K562 (cell line): ENCODE measurements at regions not wholly inside any gene's neighbourhood (a gene's known extent, or its start where the extent isn't known, plus 50 kb on each side); places are given as distances from the start of the nearest gene placed in this dataset.

Experiments
- ATAC-seq: fragments of 200-7000 bp; cut with Tn5 transposase; 3 replicates; pipeline ENCODE4 v1.9.1; 2020; ENCODE audit warnings: moderate library complexity
- BruUV-seq: library from RNA; stranded (reverse); fragments of 400-500 nt; replicated peaks from 2 replicates; lab custom pipeline; 2021; lab: Mats Ljungman, UMichigan
- CTCF ChIA-PET: fragments of 300-600 bp; formaldehyde crosslinking; extraction: SDS; loops from one replicate; lab custom pipeline; 2021; ENCODE audit warnings: low intra/inter-chr PET ratio; lab: Yijun Ruan, JAX
- POLR2A ChIA-PET: fragments of 300-600, 350-650 bp; sonication (Branson Sonifier 250); formaldehyde crosslinking; extraction: SDS; loops from one replicate; lab custom pipeline; 2021; ENCODE audit warnings: antibody characterized with exemption, inconsistent platforms; lab: Yijun Ruan, JAX
- DNase-seq, 4 experiments: peaks; one replicate each; pipeline versions ENCODE4 v3.0.0 to v3.0.0-alpha.2; 2011 to 2018; ENCODE audit warnings: low spot score in 3 of 4, mixed read lengths in 3 of 4; ENCODE audit errors: extremely low read depth in 1 of 4
- FAIRE-seq: peaks from 2 replicates; lab custom pipeline; 2011; peaks lifted over from hg19 to GRCh38; lab: Jason Lieb, UNC
- H2AFZ ChIP-seq: 2 replicates; pipeline ENCODE4 v1.6.0; 2011; ENCODE audit warnings: low read depth, low read length, control low read depth, inconsistent platforms
- H3K27ac ChIP-seq: fragments of 200-600 bp; 3 replicates; pipeline ENCODE4 v1.8.0; 2011; ENCODE audit warnings: low read depth, mild to moderate bottlenecking, control low read depth, inconsistent platforms, low read length, moderate library complexity, mixed read lengths; ENCODE audit errors: extremely low read depth
- H3K27me3 ChIP-seq, 2 experiments: fragments of 300-600 bp in 1 of 2; 2 replicates in 1 of 2; 3 replicates in 1 of 2; pipeline versions ENCODE4 v1.6.0 to v1.8.0; 2011; ENCODE audit warnings: inconsistent platforms in 2 of 2, low read length in 2 of 2, mild to moderate bottlenecking in 1 of 2, mixed read lengths in 1 of 2, moderate library complexity in 1 of 2; ENCODE audit not compliant: control insufficient read depth in 2 of 2, insufficient read depth in 2 of 2
- H3K36me3 ChIP-seq: fragments of 300-600 bp; 3 replicates; pipeline ENCODE4 v1.8.0; 2011; ENCODE audit warnings: mild to moderate bottlenecking, low read length, inconsistent platforms; ENCODE audit not compliant: control insufficient read depth, insufficient read depth
- H3K4me1 ChIP-seq, 2 experiments: fragments of 200-600 bp in 1 of 2; replicated peaks in 1 of 2; 2 replicates in 1 of 2; 3 replicates in 1 of 2; pipeline versions ENCODE4 v1.5.1 to v1.8.0; 2011; ENCODE audit warnings: inconsistent platforms in 2 of 2, low read length in 2 of 2, mild to moderate bottlenecking in 1 of 2, mixed read lengths in 1 of 2, moderate library complexity in 1 of 2; ENCODE audit not compliant: control insufficient read depth in 2 of 2, insufficient read depth in 2 of 2
- H3K4me2 ChIP-seq: 2 replicates; pipeline ENCODE4 v1.6.1; 2011; ENCODE audit warnings: low read length, control low read depth, inconsistent platforms, mixed read lengths; ENCODE audit not compliant: insufficient read depth
- H3K4me3 ChIP-seq: fragments of 200-600 bp; sonication (generic), shearing (Covaris generic); 2 replicates; pipeline ENCODE4 v1.5.1; 2016; ENCODE audit warnings: control low read depth, inconsistent platforms
- H3K79me2 ChIP-seq: fragments of 200-600 bp; 3 replicates; pipeline ENCODE4 v1.8.0; 2011; ENCODE audit warnings: low read length, inconsistent platforms; ENCODE audit not compliant: control insufficient read depth, insufficient read depth
- H3K9ac ChIP-seq, 2 experiments: 2 replicates each; pipeline versions ENCODE4 v1.6.0 to v1.6.1; 2011; ENCODE audit warnings: low read depth in 2 of 2, low read length in 2 of 2, control low read depth in 1 of 2, inconsistent platforms in 1 of 2, mild to moderate bottlenecking in 1 of 2, mixed read lengths in 1 of 2; ENCODE audit not compliant: insufficient read depth in 1 of 2
- H3K9me1 ChIP-seq: one replicate; pipeline ENCODE4 v1.6.0; 2011; ENCODE audit warnings: inconsistent platforms, mild to moderate bottlenecking, low read length, moderate library complexity; ENCODE audit not compliant: control insufficient read depth, insufficient read depth
- H3K9me3 ChIP-seq: replicated peaks from 2 replicates; pipeline ENCODE4 v1.5.1; 2011; ENCODE audit warnings: low read depth, low read length, inconsistent platforms; ENCODE audit not compliant: control insufficient read depth, insufficient read depth
- H4K20me1 ChIP-seq: replicated peaks from 2 replicates; pipeline ENCODE4 v1.6.1; 2011; ENCODE audit warnings: low read length, inconsistent platforms, mixed read lengths; ENCODE audit not compliant: control insufficient read depth, insufficient read depth
- E2F3 ChIP-seq: fragments of 250-450 bp; sonication (Bioruptor Pico); IDR thresholded peaks from 2 replicates; pipeline ENCODE4 v1.4.0; 2020; ENCODE audit warnings: mild to moderate bottlenecking
- HDAC3 ChIP-seq: fragments of 450-650 bp; IDR thresholded peaks from 2 replicates; pipeline ENCODE4 v1.6.1; 2018; ENCODE audit warnings: borderline replicate concordance, mild to moderate bottlenecking, moderate library complexity; ENCODE audit not compliant: partially characterized antibody
- KLF6 ChIP-seq: fragments of 250-450 bp; sonication (Bioruptor Pico); IDR thresholded peaks from 2 replicates; pipeline ENCODE4 v1.4.0; 2020; ENCODE audit warnings: mild to moderate bottlenecking, moderate library complexity, borderline replicate concordance
- MAZ ChIP-seq, 2 experiments: fragments of 450-650 bp in 1 of 2; sonication (generic) in 1 of 2; formaldehyde crosslinking; IDR thresholded peaks in 1 of 2; conservative IDR thresholded peaks in 1 of 2; 2 replicates each; pipeline versions ENCODE4 v1.4.0 to v1.5.0; 2020; ENCODE audit warnings: mild to moderate bottlenecking in 1 of 2, missing genetic modification reagents in 1 of 2
- NCOA4 ChIP-seq: fragments of 450-650 bp; IDR thresholded peaks from 2 replicates; pipeline ENCODE4 v1.6.1; 2018; ENCODE audit warnings: mild to moderate bottlenecking; ENCODE audit not compliant: partially characterized antibody
- NFIC ChIP-seq: fragments of 450-650 bp; IDR thresholded peaks from 2 replicates; pipeline ENCODE4 v1.6.1; 2017; ENCODE audit warnings: mild to moderate bottlenecking, inconsistent platforms
- RAD51 ChIP-seq: fragments of 450-650 bp; IDR thresholded peaks from 2 replicates; pipeline ENCODE4 v1.7.1; 2016; ENCODE audit warnings: low read depth, mild to moderate bottlenecking, borderline replicate concordance
- RB1 ChIP-seq: fragments of 450-650 bp; IDR thresholded peaks from 2 replicates; pipeline ENCODE4 v1.6.1; 2017; ENCODE audit warnings: low read depth, mild to moderate bottlenecking
- RBM34 ChIP-seq: fragments of 200-400 bp; formaldehyde crosslinking; IDR thresholded peaks from 2 replicates; pipeline ENCODE4 v1.6.1; 2018; ENCODE audit warnings: low read length, borderline replicate concordance; ENCODE audit not compliant: insufficient read depth
- TFAM ChIP-seq: fragments of 250-450 bp; sonication (Bioruptor Pico); conservative IDR thresholded peaks from 2 replicates; pipeline ENCODE4 v1.5.0; 2021; ENCODE audit warnings: mild to moderate bottlenecking, moderate library complexity
- THRAP3 ChIP-seq: fragments of 450-650 bp; IDR thresholded peaks from 2 replicates; pipeline ENCODE4 v1.6.1; 2016; ENCODE audit warnings: mild to moderate bottlenecking, inconsistent platforms, borderline replicate concordance
- ZBTB8A ChIP-seq: fragments of 450-650 bp; IDR thresholded peaks from 2 replicates; pipeline ENCODE4 v1.6.1; 2018; ENCODE audit warnings: mild to moderate bottlenecking, moderate library complexity; ENCODE audit not compliant: partially characterized antibody
- ZNF174 ChIP-seq: fragments of 250-450 bp; sonication (Bioruptor Pico); IDR thresholded peaks from 2 replicates; pipeline ENCODE4 v1.4.0; 2020; ENCODE audit warnings: mild to moderate bottlenecking
- ZNF263 ChIP-seq: sonication (generic); formaldehyde crosslinking; IDR thresholded peaks from 2 replicates; pipeline ENCODE4 v1.8.0; 2022; ENCODE audit warnings: mild to moderate bottlenecking, missing genetic modification reagents, borderline replicate concordance
- ZNF282 ChIP-seq: sonication (generic); formaldehyde crosslinking; IDR thresholded peaks from 2 replicates; pipeline ENCODE4 v1.8.1; 2023; ENCODE audit warnings: missing genetic modification reagents
- ZNF444 ChIP-seq: fragments of 250-450 bp; sonication (Bioruptor Pico); IDR thresholded peaks from 2 replicates; pipeline ENCODE4 v1.4.0; 2020; ENCODE audit warnings: mild to moderate bottlenecking, moderate library complexity
- WGBS: fragments of 100-300 bp; shearing (Covaris generic); methylation state at CpG from one replicate; pipeline ENCODE4 v1.1.6; 2016; ENCODE audit warnings: low coverage, mixed read lengths; ENCODE audit not compliant: insufficient coverage; ENCODE audit errors: missing lambda C conversion rate; 5-methylcytosine and 5-hydroxymethylcytosine counted together
- in situ Hi-C: fragments of 300-500 bp; cut with MboI; formaldehyde crosslinking; loops from 4 replicates; pipeline ENCODE4 v1.15.0; 2018; ENCODE audit warnings: inconsistent platforms, mixed read lengths
- intact Hi-C: fragments of 100-400 bp; cut with micrococcal nuclease; formaldehyde crosslinking; loops from 2 replicates; pipeline ENCODE4 v1.14.2; 2022
- TF ChIP-seq, protein P1 (sequence below): fragments of 450-650 bp; conservative IDR thresholded peaks from 2 replicates; pipeline ENCODE4 v1.6.1; 2016; ENCODE audit warnings: missing genetic modification characterization, low read depth, mild to moderate bottlenecking, control low read depth, missing compliant biosample characterization

DNA sequence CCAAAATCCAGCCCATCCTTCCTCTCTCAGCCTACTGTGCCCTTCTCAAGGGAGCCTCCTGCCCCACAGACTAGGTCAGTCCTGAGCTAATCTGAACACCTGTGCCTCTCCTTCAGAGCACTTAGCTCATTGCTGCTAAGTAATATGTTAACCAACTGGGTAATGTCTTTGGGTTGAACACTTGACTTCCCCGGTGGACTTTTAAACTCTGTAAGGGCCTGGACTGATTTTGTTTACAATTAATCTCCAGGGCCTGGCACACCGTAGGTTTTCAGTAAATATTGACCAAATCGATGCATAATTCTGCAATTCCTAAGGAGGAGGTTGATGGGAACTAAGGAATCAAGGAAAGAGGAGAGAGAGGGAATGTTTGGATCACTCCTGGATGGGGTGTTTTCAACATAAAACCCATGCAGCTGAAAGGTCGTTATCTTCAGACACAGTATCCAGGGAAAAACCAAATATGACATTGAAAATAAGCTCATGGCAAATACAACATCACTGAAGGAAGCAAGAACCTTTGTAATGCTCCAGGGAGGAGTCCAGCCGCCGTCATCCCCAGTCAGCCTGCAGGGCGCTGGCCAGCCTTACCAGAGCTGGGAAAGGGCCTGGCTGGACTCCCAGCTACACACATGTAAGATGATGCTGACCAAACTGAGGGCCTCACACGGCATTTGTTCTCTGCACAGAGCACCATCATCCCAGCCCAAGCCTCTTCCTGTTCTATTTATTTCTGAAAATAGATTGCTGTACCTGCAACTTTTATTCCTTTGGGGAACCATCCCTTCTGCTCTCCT lies 166.3 kb downstream of the C5orf15 start:
- no peak for FAIRE-seq
- no peak overlapping the region for H2AFZ ChIP-seq
- H3K4me1 ChIP-seq: no peaks in the 10 kb centered on the region
- intact Hi-C loops (no loop called here), in situ Hi-C loops (no loop called here)
- no peaks in the 10 kb centered on the region; the same call in 1 of the 2 replicates for H4K20me1 ChIP-seq
- no peak overlapping the region for H3K9ac ChIP-seq
- ChIA-PET CTCF (no interaction called here), POLR2A (interaction anchor here (0.6 to 0.7 kb wide), 2 partner anchors 12 to 222 kb away, joined by 3 read pairs; no protein-coding TSS in a partner anchor)
- H3K27ac ChIP-seq: no peak overlapping the region
- no peak for ATAC-seq
- no peaks in the 10 kb centered on the region for H3K9me1 ChIP-seq
- BruUV-seq: no TSS peak
- TF ChIP-seq ZBTB8A (no peak), E2F3 (CRISPR knock-in tag) (no peak), ZNF263 (CRISPR knock-in tag) (no peak), KLF6 (CRISPR knock-in tag) (no peak), MAZ (CRISPR knock-in tag; conservative IDR thresholded peaks at IDR 0.05 in 1 of 2, IDR thresholded peaks at IDR 0.05 in 1 of 2) (no peak), NFIC (no peak), TFAM (no peak), ZNF282 (CRISPR knock-in tag) (no peak), ZNF444 (CRISPR knock-in tag) (no peak), RAD51 (no peak), RB1 (no peak), NCOA4 (no peak), HDAC3 (no peak), THRAP3 (no peak), RBM34 (no peak), ZNF174 (no peak)
- TF ChIP-seq, protein P1, sequence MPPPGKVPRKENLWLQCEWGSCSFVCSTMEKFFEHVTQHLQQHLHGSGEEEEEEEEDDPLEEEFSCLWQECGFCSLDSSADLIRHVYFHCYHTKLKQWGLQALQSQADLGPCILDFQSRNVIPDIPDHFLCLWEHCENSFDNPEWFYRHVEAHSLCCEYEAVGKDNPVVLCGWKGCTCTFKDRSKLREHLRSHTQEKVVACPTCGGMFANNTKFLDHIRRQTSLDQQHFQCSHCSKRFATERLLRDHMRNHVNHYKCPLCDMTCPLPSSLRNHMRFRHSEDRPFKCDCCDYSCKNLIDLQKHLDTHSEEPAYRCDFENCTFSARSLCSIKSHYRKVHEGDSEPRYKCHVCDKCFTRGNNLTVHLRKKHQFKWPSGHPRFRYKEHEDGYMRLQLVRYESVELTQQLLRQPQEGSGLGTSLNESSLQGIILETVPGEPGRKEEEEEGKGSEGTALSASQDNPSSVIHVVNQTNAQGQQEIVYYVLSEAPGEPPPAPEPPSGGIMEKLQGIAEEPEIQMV (tag): no peak
- TF ChIP-seq, all 486 proteins: peak for 0
- 0% methylated on average over 8 of the region's 8 CpGs for WGBS
- H3K27me3 ChIP-seq: peaks cover 17 to 32% of the 10 kb centered on the region in 2 experiments; a peak in 4 of 5 replicates
- no peaks in the 10 kb centered on the region for H3K79me2 ChIP-seq
- no peaks in the 10 kb centered on the region for H3K9me3 ChIP-seq
- no peak for DNase-seq
- no peaks in the 10 kb centered on the region for H3K36me3 ChIP-seq
- H3K4me3 ChIP-seq: no peak overlapping the region
- no peak overlapping the region for H3K4me2 ChIP-seq
